ENCODE measurements at regions not wholly inside any gene's neighbourhood (a gene's known extent, or its start where the extent isn't known, plus 50 kb on each side); places are given as distances from the start of the nearest gene placed in this dataset.

- TF ChIP-seq CTCF (conservative IDR thresholded peaks at IDR 0.05; ENCODE audit: low read length) = no peak
- no peak for TF ChIP-seq EZH2phosphoT487 (IDR thresholded peaks at IDR 0.05; ENCODE audit: borderline replicate concordance)
Observed at GRCh38 chr17:45718791-45719190, 65.3 kb upstream of the CRHR1 start.

All from Loucy (cell line).